GM21723 (cell line): ENCODE measurements at regions not wholly inside any gene's neighbourhood (a gene's known extent, or its start where the extent isn't known, plus 50 kb on each side); places are given as distances from the start of the nearest gene placed in this dataset.

Experiments used
- ATAC-seq: cut with Tn5 transposase; IDR thresholded peaks from one replicate; pipeline ENCODE4 v1.9.1; 2021; ENCODE audit warnings: mild to moderate bottlenecking, moderate library complexity; ENCODE audit not compliant: unreplicated experiment

- no peak for ATAC-seq
Measured at GRCh38 chr4:159497936-159498335, 395.1 kb downstream of the RAPGEF2 start.

- ATAC-seq, result no peak
Measured at GRCh38 chr4:159498446-159499115, 395.7 kb downstream of the RAPGEF2 start.

- no peak for ATAC-seq
Measured at GRCh38 chr4:159500861-159501260, 398.0 kb downstream of the RAPGEF2 start.

- ATAC-seq, result no peak
Measured at GRCh38 chr4:159503236-159504008, 400.5 kb downstream of the RAPGEF2 start.

GRCh38 chr4:159504684-159505083 lies 401.8 kb downstream of the RAPGEF2 start:
- ATAC-seq, result no peak

- ATAC-seq, result no peak
Measured at GRCh38 chr4:159505266-159505975, 402.5 kb downstream of the RAPGEF2 start.

GRCh38 chr4:159506801-159507517 lies 404.1 kb downstream of the RAPGEF2 start:
- no peak for ATAC-seq

- ATAC-seq, result no peak
Measured at GRCh38 chr4:159508917-159509500, 406.1 kb downstream of the RAPGEF2 start.

GRCh38 chr4:159512348-159512747 lies 409.5 kb downstream of the RAPGEF2 start:
- no peak for ATAC-seq

GRCh38 chr4:159515314-159516025 lies 412.6 kb downstream of the RAPGEF2 start:
- ATAC-seq, result no peak

GRCh38 chr4:159516556-159517140 lies 413.8 kb downstream of the RAPGEF2 start:
- ATAC-seq, result no peak

GRCh38 chr4:159520074-159520473 lies 417.2 kb downstream of the RAPGEF2 start:
- ATAC-seq, result no peak

- ATAC-seq, result no peak
Measured at GRCh38 chr4:159526172-159526571, 423.3 kb downstream of the RAPGEF2 start.

GRCh38 chr4:159534655-159535054 lies 431.8 kb downstream of the RAPGEF2 start:
- ATAC-seq, result no peak

- ATAC-seq, result no peak
Measured at GRCh38 chr4:159538556-159538955, 435.7 kb downstream of the RAPGEF2 start.

GRCh38 chr4:159540038-159540437 lies 437.2 kb downstream of the RAPGEF2 start:
- no peak for ATAC-seq

GRCh38 chr4:159540501-159540900 lies 437.6 kb downstream of the RAPGEF2 start:
- no peak for ATAC-seq

- no peak for ATAC-seq
Measured at GRCh38 chr4:159541143-159541542, 438.3 kb downstream of the RAPGEF2 start.

- ATAC-seq, result no peak
Measured at GRCh38 chr4:159542296-159542695, 439.4 kb downstream of the RAPGEF2 start.

- no peak for ATAC-seq
Measured at GRCh38 chr4:159543831-159544230, 441.0 kb downstream of the RAPGEF2 start.
